OCI-LY7 (cell line): ENCODE measurements at regions not wholly inside any gene's neighbourhood (a gene's known extent, or its start where the extent isn't known, plus 50 kb on each side); places are given as distances from the start of the nearest gene placed in this dataset.

Experiments
- EZH2phosphoT487 ChIP-seq: fragments of 200-600 bp; sonication (generic); IDR thresholded peaks from 2 replicates; pipeline ENCODE4 v1.6.1; 2018; ENCODE audit warnings: low read depth, borderline replicate concordance, mild to moderate bottlenecking, mixed run types, antibody characterized with exemption, low read length, moderate library complexity, mixed read lengths
- TF ChIP-seq, protein P1 (sequence below): fragments of 200-600 bp; sonication (generic); conservative IDR thresholded peaks from 2 replicates; pipeline ENCODE4 v1.5.1; 2014; ENCODE audit warnings: mild to moderate bottlenecking, antibody characterized with exemption, low read length, moderate library complexity, mixed read lengths

DNA sequence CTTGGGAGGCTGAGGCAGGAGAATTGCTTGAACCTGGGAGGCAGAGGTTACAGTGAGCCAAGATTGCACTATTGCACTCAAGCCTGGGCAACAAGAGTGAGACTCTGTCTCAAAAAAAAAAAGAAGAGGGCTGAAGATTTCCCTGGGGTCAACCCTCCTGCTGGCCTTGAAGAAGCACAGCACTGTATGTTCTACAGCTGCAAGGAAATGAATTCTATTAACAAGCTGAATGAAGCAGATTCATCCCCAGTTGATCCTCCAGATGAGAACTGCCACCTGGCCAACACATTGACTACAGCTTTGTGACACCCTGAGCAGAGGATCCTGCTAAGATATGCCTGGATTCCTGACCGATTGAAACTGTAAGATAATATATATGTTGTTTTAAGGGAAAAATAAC is 129.5 kb downstream of the ADSS2 start:
- TF ChIP-seq, protein P1, sequence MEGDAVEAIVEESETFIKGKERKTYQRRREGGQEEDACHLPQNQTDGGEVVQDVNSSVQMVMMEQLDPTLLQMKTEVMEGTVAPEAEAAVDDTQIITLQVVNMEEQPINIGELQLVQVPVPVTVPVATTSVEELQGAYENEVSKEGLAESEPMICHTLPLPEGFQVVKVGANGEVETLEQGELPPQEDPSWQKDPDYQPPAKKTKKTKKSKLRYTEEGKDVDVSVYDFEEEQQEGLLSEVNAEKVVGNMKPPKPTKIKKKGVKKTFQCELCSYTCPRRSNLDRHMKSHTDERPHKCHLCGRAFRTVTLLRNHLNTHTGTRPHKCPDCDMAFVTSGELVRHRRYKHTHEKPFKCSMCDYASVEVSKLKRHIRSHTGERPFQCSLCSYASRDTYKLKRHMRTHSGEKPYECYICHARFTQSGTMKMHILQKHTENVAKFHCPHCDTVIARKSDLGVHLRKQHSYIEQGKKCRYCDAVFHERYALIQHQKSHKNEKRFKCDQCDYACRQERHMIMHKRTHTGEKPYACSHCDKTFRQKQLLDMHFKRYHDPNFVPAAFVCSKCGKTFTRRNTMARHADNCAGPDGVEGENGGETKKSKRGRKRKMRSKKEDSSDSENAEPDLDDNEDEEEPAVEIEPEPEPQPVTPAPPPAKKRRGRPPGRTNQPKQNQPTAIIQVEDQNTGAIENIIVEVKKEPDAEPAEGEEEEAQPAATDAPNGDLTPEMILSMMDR, result no peak
- no peak for TF ChIP-seq EZH2phosphoT487
